ENCODE measurements at regions not wholly inside any gene's neighbourhood (a gene's known extent, or its start where the extent isn't known, plus 50 kb on each side); places are given as distances from the start of the nearest gene placed in this dataset.

GRCh38 chr6:14187406-14187805, 69.8 kb downstream of the CD83 start:
- DNase-seq: no peak

DNA sequence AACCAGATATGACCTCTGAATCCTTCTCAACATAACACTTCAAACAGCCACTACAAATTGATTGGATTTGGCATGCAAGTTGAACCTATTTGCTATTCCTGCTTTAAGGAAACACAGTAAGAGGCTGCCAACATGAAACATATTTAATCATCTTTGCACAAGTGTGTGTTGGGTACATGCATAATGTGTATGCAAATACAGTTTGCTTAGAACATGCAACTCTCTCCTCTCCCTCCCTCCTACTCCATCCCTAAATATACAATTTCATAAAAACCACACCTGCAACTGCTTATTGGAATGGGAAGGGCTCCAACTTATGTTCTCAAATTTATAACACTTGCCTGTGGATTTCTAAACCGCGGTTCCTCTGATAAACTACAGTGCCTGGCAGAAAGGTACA, 71.5 kb downstream of the CD83 start:
- no peak for DNase-seq

- DNase-seq: no peak
These were observed 72.8 kb downstream of the CD83 start for GRCh38 chr6:14190191-14190928.

DNA sequence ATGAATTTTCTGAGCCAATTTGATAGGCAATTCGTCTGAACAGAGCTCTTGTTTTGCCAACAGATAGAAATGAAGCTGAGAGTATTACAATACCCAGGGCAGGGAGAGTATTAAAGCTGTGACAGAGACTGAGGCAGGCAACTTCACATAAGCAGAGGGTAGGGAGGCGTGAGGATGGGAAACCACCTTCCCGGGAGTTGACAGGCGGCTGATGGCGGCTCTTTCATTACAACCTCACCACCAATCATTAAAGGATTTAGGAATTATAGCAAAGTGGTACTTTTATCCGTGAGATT, 73.3 kb downstream of the CD83 start:
- no peak for DNase-seq

DNA sequence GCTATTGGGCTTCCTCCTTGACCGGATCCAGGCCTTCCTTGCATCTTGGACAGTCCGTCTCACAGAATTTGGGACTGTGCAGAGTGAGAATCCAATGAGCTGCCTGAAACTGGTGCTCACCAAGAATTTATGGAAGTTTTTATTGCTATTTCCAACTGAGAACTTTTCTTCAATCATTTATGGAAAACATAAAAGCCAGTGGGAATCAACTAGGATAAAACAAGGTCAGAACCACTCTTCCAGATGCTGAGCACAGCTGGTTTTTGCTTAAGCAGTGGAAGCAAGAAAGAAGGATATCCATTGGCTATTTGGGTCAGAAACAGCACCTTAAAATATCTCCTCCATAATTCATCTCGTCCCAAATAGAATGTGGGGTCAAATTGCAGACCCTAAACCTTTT, 74.2 kb downstream of the CD83 start:
- no peak for DNase-seq

- DNase-seq: no peak
These were observed 74.7 kb downstream of the CD83 start for GRCh38 chr6:14192216-14192788.

DNA sequence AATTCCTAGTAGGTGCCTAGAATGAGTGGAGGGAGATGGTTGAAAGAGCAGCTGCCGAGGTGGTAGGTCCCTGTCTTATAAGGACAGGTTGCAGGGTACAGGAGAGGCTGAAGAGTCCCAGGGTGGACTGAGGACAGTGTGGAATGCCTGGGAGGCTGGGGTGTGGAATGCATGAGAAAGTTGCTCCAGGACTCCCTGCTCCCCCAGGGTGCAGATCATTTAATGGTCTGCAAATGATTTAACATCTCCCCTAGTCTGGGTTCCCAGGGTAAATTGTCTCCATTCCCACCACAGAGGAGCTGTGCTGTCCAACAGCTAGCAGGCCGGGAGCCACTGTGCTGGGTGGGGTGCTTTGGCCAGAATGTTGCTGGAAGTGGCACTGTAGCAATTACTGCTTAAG, 76.0 kb downstream of the CD83 start:
- no peak for DNase-seq

DNA sequence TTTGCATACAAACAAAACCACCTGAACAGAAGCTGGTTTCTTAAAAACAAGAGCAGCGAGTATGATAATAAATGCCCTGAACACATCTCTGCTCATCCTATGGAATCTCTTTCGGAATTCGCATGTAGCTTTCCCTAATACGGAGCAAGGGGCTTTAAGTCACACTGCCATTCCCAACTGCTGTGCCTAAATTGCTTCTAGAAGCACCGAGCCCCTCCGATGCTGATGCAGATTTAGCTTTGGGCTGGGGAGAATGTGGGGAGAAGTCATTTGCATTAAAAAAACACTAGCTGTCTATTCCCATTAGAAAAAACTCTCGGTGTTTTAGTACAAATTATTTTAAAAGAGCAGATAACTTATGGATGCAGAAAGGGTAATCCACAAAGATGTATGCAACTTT, 76.9 kb downstream of the CD83 start:
- no peak for DNase-seq

DNA sequence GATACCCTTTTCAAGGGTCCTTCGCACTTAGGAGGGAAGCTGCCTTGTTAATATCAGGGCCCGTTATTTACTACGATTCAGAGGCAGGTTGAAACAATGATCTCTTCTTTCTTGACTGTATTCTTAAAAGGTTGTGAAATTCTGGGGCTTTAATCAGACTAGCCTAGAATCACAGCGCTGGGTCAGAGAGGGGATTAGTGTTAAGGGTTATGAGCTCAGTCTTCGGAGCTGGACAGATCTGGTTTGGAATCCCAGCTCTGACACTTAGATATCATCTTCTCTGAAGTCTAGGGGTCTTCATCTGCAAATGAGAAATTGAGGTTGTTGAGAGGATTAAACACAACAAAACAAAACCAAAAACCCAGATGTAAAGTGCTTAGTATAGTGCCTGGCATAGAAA, 77.4 kb downstream of the CD83 start:
- DNase-seq: no peak

GRCh38 chr6:14196026-14196425, 78.5 kb downstream of the CD83 start:
- no peak for DNase-seq

- no peak for DNase-seq
These were observed 79.5 kb downstream of the CD83 start for GRCh38 chr6:14197118-14197517.

DNA sequence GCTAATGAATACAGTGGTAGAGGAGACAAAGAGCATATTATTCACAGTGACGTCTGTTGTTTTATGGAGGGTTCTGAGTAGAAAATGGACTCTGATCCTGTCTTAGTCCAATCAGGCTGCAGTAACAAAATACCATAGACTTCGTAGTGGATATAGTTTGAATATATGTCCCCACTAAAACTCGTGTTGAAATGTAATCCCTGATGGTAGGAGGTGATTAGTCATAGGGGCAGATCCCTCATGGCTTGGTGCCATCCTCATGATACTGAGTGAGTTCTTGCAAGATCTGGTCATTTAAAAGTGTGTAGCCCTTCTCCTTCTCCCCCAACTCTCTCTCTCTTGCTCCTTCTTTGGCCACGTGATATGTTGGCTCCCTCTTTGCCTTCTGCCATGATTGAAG, 82.5 kb downstream of the CD83 start:
- DNase-seq: no peak

DNA sequence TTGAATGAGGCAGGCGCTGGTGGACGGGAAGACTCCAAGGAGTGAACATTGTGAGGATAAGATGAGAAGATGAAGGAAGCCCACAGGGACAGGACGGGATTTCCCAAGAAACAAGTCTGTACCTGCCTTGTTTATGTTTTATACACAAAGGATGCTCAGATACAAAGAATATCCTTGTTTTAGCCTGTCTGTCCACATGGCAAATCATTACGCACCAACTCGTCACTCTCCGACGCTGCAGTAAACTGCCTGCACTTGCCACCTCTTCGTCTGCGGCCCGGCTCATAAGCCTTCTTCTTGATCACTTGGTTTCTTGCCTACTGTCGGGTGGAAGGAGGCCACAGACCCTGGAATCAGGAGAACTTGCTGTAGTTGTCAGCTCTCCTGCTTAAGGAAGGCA, 85.4 kb downstream of the CD83 start:
- no peak for DNase-seq

DNA sequence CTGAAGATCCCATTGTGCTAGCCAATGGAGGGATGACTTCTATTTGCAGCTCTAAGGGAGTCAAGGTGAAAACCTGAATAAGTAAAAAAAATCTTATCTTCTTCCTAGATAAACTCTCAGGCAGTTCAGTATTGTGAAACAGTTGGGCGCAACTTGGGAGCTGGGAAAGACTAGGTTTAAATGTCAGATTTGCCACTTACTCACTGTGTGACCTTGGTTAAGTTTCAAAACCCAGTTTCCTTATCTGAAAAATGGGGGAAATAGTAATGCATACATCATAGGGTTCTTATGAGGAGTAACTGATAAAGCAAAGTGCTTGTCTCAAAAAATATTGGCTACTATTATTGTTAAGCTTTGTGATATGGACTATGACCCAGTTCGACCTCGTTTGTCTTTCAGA, 88.8 kb downstream of the CD83 start:
- DNase-seq: no peak

DNA sequence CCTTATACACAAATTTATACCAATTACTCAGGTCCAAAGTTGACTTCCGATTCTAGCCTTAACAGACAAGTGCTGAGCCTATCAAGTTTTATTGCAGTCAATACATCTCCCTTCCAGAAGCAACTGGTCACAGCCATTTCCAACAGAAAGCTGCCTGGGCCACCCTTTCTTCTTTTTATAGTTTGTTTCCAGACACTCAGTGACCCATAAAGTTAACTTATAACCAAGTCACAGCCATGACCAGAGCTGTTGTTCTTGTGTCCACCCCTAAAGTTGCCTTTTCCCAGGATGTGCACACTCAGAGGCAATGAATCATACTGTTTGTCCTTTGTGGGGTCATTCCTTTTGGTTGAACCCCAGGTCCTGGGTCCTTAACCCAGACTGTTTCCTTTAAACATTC, 89.9 kb downstream of the CD83 start:
- DNase-seq: no peak

- DNase-seq: no peak
These were observed 91.4 kb downstream of the CD83 start for GRCh38 chr6:14209000-14209399.

GRCh38 chr6:14210077-14210476, 92.5 kb downstream of the CD83 start:
- no peak for DNase-seq

GRCh38 chr6:14210663-14211561, 93.3 kb downstream of the CD83 start:
- DNase-seq: peak; percentile 95

DNA sequence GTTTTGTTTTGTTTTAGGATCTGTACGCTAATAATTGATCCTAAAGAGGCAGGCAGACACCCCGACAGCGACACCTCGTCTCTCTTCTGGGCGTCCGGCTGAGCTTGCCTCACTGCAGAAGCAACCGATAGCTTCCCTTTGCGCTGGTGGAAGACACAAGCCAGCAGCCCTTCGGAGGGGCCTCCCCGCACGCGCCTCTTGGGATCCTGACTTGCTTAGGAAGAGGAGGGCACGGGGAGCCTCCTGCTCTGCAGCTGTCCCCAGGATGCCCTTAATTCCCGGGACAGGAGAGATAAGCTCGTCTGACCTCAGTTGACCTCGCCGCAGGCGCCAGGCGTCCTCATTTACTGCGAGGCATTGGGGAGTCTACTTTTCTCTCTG, 94.0 kb downstream of the CD83 start:
- DNase-seq: no peak

DNA sequence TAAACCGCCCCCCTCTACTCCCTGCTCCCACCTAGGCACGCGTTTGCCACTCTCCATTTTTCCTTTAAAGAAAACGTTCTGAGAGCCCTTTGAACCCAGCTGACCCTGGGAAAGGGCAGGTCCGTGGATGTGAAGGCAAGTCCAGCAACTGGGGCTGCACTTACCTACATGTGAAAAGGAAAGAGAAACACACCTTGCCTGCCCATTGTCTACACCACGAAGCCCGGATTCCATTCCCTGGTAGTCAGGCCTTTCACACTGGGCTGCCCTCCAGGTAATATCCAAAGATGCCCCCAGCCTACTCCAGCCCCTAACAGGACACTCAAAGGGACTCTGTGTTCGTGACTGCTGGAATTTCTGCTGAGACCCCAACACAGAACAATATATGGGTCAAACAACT, 94.4 kb downstream of the CD83 start:
- DNase-seq: no peak

DNA sequence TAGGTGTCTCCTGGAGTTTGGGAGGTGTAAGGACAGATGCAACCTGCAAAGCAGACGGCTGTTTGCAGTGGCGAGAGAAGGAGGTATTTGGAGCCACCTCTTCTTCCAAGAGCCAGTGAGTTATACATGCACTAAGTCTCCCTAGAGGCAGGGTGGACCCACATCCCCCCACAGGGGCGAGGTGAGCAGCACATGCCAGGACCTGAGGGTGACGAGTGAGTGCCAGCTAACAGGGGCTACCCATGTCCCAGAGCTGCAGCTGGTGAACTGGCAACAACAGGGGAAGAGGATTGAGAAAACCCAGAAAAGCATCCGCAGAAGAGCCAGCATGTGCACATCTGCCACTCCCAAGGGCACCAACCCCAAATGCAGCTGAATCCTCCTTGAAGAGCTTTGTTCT, 95.1 kb downstream of the CD83 start:
- DNase-seq: no peak

- DNase-seq: peak; percentile 86
These were observed 99.5 kb downstream of the CD83 start for GRCh38 chr6:14216946-14217684.

- peak; percentile 99 for DNase-seq
These were observed 100.4 kb downstream of the CD83 start for GRCh38 chr6:14217728-14218518.
